Astrocyte (in vitro differentiated cells and primary cell): ENCODE measurements at regions not wholly inside any gene's neighbourhood (a gene's known extent, or its start where the extent isn't known, plus 50 kb on each side); places are given as distances from the start of the nearest gene placed in this dataset.

Experiments used
- DNase-seq: peaks from one replicate; pipeline ENCODE4 v3.0.0-alpha.2; 2010; ENCODE audit warnings: low read depth
- FAIRE-seq: peaks from 2 replicates; lab custom pipeline; 2011; peaks lifted over from hg19 to GRCh38; lab: Jason Lieb, UNC
- H2AFZ ChIP-seq: 2 replicates; pipeline ENCODE4 v1.6.0; 2012; ENCODE audit warnings: low read depth, low read length, inconsistent platforms
- H3K27ac ChIP-seq: 2 replicates; pipeline ENCODE4 v1.5.1; 2011; ENCODE audit warnings: low read depth, low read length, inconsistent platforms
- H3K27me3 ChIP-seq: 2 replicates; pipeline ENCODE4 v1.6.0; 2011; ENCODE audit warnings: low read length, inconsistent platforms; ENCODE audit not compliant: insufficient read depth
- H3K36me3 ChIP-seq: 2 replicates; pipeline ENCODE4 v1.5.1; 2011; ENCODE audit warnings: low read length, inconsistent platforms; ENCODE audit not compliant: insufficient read depth
- H3K4me1 ChIP-seq: 2 replicates; pipeline ENCODE4 v1.5.1; 2011; ENCODE audit warnings: low read length, inconsistent platforms; ENCODE audit not compliant: insufficient read depth
- H3K4me2 ChIP-seq: 2 replicates; pipeline ENCODE4 v1.6.0; 2012; ENCODE audit warnings: low read length, inconsistent platforms
- H3K4me3 ChIP-seq: 2 replicates; pipeline ENCODE4 v1.5.1; 2011; ENCODE audit warnings: low read depth, mild to moderate bottlenecking, low read length, inconsistent platforms; ENCODE audit not compliant: insufficient read depth
- H3K79me2 ChIP-seq: 2 replicates; pipeline ENCODE4 v1.6.0; 2012; ENCODE audit warnings: mild to moderate bottlenecking, low read length, inconsistent platforms; ENCODE audit not compliant: insufficient read depth
- H3K9ac ChIP-seq: 2 replicates; pipeline ENCODE4 v1.6.0; 2012; ENCODE audit warnings: mild to moderate bottlenecking, low read length, inconsistent platforms
- H3K9me3 ChIP-seq: 2 replicates; pipeline ENCODE4 v1.5.1; 2012; ENCODE audit warnings: low read depth, mild to moderate bottlenecking, low read length, inconsistent platforms; ENCODE audit not compliant: insufficient read depth
- H4K20me1 ChIP-seq: 2 replicates; pipeline ENCODE4 v1.6.0; 2012; ENCODE audit warnings: low read length, inconsistent platforms; ENCODE audit not compliant: insufficient read depth
- H3K27ac Mint-ChIP-seq: one replicate; pipeline ENCODE4 v1.8.0; 2021; ENCODE audit warnings: mild to moderate bottlenecking, mixed read lengths; ENCODE audit not compliant: unreplicated experiment
- H3K27me3 Mint-ChIP-seq: one replicate; pipeline ENCODE4 v1.8.0; 2021; ENCODE audit warnings: low read depth, mixed read lengths; ENCODE audit not compliant: unreplicated experiment
- H3K36me3 Mint-ChIP-seq: one replicate; pipeline ENCODE4 v1.8.0; 2021; ENCODE audit warnings: low read depth, mixed read lengths; ENCODE audit not compliant: unreplicated experiment
- H3K4me1 Mint-ChIP-seq: one replicate; pipeline ENCODE4 v1.8.0; 2021; ENCODE audit warnings: low read depth, mixed read lengths; ENCODE audit not compliant: unreplicated experiment
- H3K4me3 Mint-ChIP-seq: one replicate; pipeline ENCODE4 v1.8.0; 2021; ENCODE audit warnings: mild to moderate bottlenecking, moderate library complexity, mixed read lengths; ENCODE audit not compliant: unreplicated experiment
- H3K9me3 Mint-ChIP-seq: one replicate; pipeline ENCODE4 v1.8.0; 2021; ENCODE audit warnings: mild to moderate bottlenecking, mixed read lengths; ENCODE audit not compliant: unreplicated experiment
- CTCF ChIP-seq: IDR thresholded peaks from 2 replicates; pipeline ENCODE4 v1.5.1; 2011; ENCODE audit warnings: low read depth, mild to moderate bottlenecking, inconsistent platforms, low read length, moderate library complexity; ENCODE audit not compliant: insufficient read depth
- EZH2 ChIP-seq: IDR thresholded peaks from 2 replicates; pipeline ENCODE4 v1.6.1; 2012; ENCODE audit warnings: mild to moderate bottlenecking, low read length, inconsistent platforms; ENCODE audit not compliant: insufficient read depth

- Mint-ChIP-seq H3K27ac (no peak overlapping the region), H3K36me3 (no peaks in the 10 kb centered on the region), H3K9me3 (peaks cover 2% of the 10 kb centered on the region), H3K4me3 (no peak overlapping the region), H3K4me1 (no peaks in the 10 kb centered on the region), H3K27me3 (peaks cover 34% of the 10 kb centered on the region)
- no peak for DNase-seq
- Histone ChIP-seq H2AFZ (no peak overlapping the region), H3K9ac (no peak overlapping the region), H3K4me1 (no peaks in the 10 kb centered on the region), H3K4me2 (no peak overlapping the region), H3K27ac (no peak overlapping the region), H3K4me3 (no peak overlapping the region), H3K27me3 (no peaks in the 10 kb centered on the region), H3K79me2 (no peaks in the 10 kb centered on the region), H3K9me3 (peaks cover 9% of the 10 kb centered on the region), H4K20me1 (no peaks in the 10 kb centered on the region), H3K36me3 (no peaks in the 10 kb centered on the region)
- FAIRE-seq: no peak
- no peak for TF ChIP-seq EZH2
- TF ChIP-seq CTCF: no peak
These were observed 211.1 kb upstream of the IRX1 start for GRCh38 chr5:3384531-3384930.

GRCh38 chr5:3382782-3383181 lies 212.8 kb upstream of the IRX1 start:
- Histone ChIP-seq H3K27me3 (no peaks in the 10 kb centered on the region), H3K4me3 (no peak overlapping the region), H2AFZ (no peak overlapping the region), H3K79me2 (no peaks in the 10 kb centered on the region), H3K9ac (no peak overlapping the region), H3K9me3 (peaks cover 8% of the 10 kb centered on the region), H4K20me1 (no peaks in the 10 kb centered on the region), H3K4me2 (no peak overlapping the region), H3K4me1 (no peaks in the 10 kb centered on the region), H3K36me3 (no peaks in the 10 kb centered on the region), H3K27ac (no peak overlapping the region)
- TF ChIP-seq CTCF: no peak
- TF ChIP-seq EZH2: no peak
- FAIRE-seq (no peak), DNase-seq (no peak)
- peaks cover 2% of the 10 kb centered on the region for H3K9me3 Mint-ChIP-seq
- H3K27ac Mint-ChIP-seq: no peak overlapping the region
- no peak overlapping the region for H3K4me3 Mint-ChIP-seq
- H3K27me3 Mint-ChIP-seq: peaks cover 34% of the 10 kb centered on the region
- H3K36me3 Mint-ChIP-seq: no peaks in the 10 kb centered on the region
- no peaks in the 10 kb centered on the region for H3K4me1 Mint-ChIP-seq

DNA sequence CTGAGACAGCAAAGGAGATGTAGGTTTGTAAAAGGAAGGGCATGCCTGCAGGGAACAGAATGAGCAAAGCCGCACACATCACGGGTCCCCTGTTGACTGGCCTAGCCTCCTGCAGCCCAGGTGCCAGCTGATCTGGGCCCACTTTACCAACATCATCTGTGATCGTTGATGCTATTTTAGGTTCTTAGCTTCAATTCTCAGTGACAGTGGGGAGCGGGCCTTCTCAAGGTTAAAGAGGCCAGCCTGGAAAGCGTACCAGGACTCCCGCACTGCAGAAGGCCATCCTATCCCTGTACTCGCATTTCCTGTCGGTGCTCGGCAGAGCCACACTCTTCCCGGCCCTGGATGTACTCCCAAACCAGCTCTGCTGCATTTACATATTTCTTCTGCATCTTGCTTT lies 213.5 kb upstream of the IRX1 start:
- Mint-ChIP-seq H3K27me3 (peaks cover 34% of the 10 kb centered on the region), H3K4me1 (no peaks in the 10 kb centered on the region), H3K27ac (no peak overlapping the region), H3K36me3 (no peaks in the 10 kb centered on the region), H3K4me3 (no peak overlapping the region), H3K9me3 (peaks cover 2% of the 10 kb centered on the region)
- no peak for DNase-seq
- Histone ChIP-seq H3K36me3 (no peaks in the 10 kb centered on the region), H3K79me2 (no peaks in the 10 kb centered on the region), H4K20me1 (no peaks in the 10 kb centered on the region), H3K4me3 (no peak overlapping the region), H3K9me3 (peaks cover 8% of the 10 kb centered on the region), H3K4me2 (no peak overlapping the region), H3K9ac (no peak overlapping the region), H2AFZ (no peak overlapping the region), H3K27me3 (no peaks in the 10 kb centered on the region), H3K27ac (no peak overlapping the region), H3K4me1 (no peaks in the 10 kb centered on the region)
- FAIRE-seq: no peak
- no peak for TF ChIP-seq CTCF
- TF ChIP-seq EZH2: no peak
